ENCODE measurements at regions not wholly inside any gene's neighbourhood (a gene's known extent, or its start where the extent isn't known, plus 50 kb on each side); places are given as distances from the start of the nearest gene placed in this dataset.

GRCh38 chr6:74914888-74915287 lies 291.0 kb downstream of the COL12A1 start:
- TF ChIP-seq SUZ12 (IDR thresholded peaks at IDR 0.05; ENCODE audit: extremely low read depth, insufficient read depth, insufficient read length) (no peak), YY1 (IDR thresholded peaks at IDR 0.05; ENCODE audit: insufficient read depth, insufficient read length) (no peak), ZNF274 (IDR thresholded peaks at IDR 0.05; ENCODE audit: low read depth, low read length) (no peak)

Data from NT2/D1 (cell line).